NCI-H1105 treated with DMSO at 0.1 percent for 48 hours (cell line): ENCODE measurements at regions not wholly inside any gene's neighbourhood (a gene's known extent, or its start where the extent isn't known, plus 50 kb on each side); places are given as distances from the start of the nearest gene placed in this dataset.

Experiments used
- DNase-seq: peaks from one replicate; lab custom pipeline; 2025; lab: John Stamatoyannopoulos, UW

- DNase-seq: no peak
Observed at GRCh38 chr14:38310420-38310995, 54.6 kb upstream of the CLEC14A start.

GRCh38 chr14:38309522-38310277, 53.8 kb upstream of the CLEC14A start:
- DNase-seq: no peak
